ENCODE measurements at regions not wholly inside any gene's neighbourhood (a gene's known extent, or its start where the extent isn't known, plus 50 kb on each side); places are given as distances from the start of the nearest gene placed in this dataset.
"Not testable (repeated sequence)": the region's sequence is repeated elsewhere in the genome, so short reads cannot be mapped to it uniquely, and the experiment has no call there.

DNA sequence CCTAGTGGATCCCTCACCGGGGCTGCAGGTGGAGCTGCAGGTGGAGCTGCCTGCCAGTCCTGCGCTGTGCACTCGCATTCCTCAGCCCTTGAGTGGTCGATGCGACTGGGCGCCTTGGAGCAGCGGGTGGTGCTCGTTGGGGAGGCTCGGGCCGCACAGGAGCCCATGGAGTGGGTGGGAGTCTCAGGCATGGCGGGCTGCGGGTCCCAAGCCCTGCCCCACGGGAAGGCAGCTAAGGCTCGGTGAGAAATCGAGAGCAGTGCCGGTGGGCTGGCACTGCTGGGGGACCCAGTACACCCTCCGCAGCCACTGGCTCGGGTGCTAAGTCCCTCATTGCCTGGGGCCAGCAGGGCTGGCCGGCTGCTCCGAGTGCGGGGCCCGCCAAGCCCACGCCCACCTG, 351.8 kb upstream of the CITED2 start:
- TF ChIP-seq, protein P1, sequence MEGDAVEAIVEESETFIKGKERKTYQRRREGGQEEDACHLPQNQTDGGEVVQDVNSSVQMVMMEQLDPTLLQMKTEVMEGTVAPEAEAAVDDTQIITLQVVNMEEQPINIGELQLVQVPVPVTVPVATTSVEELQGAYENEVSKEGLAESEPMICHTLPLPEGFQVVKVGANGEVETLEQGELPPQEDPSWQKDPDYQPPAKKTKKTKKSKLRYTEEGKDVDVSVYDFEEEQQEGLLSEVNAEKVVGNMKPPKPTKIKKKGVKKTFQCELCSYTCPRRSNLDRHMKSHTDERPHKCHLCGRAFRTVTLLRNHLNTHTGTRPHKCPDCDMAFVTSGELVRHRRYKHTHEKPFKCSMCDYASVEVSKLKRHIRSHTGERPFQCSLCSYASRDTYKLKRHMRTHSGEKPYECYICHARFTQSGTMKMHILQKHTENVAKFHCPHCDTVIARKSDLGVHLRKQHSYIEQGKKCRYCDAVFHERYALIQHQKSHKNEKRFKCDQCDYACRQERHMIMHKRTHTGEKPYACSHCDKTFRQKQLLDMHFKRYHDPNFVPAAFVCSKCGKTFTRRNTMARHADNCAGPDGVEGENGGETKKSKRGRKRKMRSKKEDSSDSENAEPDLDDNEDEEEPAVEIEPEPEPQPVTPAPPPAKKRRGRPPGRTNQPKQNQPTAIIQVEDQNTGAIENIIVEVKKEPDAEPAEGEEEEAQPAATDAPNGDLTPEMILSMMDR (IDR thresholded peaks at IDR 0.05; ENCODE audit: poor library complexity, severe bottlenecking), result not testable (repeated sequence)
- TF ChIP-seq RAD21 (conservative IDR thresholded peaks at IDR 0.05); EZH2 (IDR thresholded peaks at IDR 0.05; ENCODE audit: borderline replicate concordance, insufficient read depth, low read length, poor library complexity, severe bottlenecking); POLR2AphosphoS5 (IDR thresholded peaks at IDR 0.05); TAF1 (IDR thresholded peaks at IDR 0.05; ENCODE audit: low read depth); EP300 (conservative IDR thresholded peaks at IDR 0.05; ENCODE audit: poor library complexity, severe bottlenecking): not testable (repeated sequence)
- TF ChIP-seq, protein P2, sequence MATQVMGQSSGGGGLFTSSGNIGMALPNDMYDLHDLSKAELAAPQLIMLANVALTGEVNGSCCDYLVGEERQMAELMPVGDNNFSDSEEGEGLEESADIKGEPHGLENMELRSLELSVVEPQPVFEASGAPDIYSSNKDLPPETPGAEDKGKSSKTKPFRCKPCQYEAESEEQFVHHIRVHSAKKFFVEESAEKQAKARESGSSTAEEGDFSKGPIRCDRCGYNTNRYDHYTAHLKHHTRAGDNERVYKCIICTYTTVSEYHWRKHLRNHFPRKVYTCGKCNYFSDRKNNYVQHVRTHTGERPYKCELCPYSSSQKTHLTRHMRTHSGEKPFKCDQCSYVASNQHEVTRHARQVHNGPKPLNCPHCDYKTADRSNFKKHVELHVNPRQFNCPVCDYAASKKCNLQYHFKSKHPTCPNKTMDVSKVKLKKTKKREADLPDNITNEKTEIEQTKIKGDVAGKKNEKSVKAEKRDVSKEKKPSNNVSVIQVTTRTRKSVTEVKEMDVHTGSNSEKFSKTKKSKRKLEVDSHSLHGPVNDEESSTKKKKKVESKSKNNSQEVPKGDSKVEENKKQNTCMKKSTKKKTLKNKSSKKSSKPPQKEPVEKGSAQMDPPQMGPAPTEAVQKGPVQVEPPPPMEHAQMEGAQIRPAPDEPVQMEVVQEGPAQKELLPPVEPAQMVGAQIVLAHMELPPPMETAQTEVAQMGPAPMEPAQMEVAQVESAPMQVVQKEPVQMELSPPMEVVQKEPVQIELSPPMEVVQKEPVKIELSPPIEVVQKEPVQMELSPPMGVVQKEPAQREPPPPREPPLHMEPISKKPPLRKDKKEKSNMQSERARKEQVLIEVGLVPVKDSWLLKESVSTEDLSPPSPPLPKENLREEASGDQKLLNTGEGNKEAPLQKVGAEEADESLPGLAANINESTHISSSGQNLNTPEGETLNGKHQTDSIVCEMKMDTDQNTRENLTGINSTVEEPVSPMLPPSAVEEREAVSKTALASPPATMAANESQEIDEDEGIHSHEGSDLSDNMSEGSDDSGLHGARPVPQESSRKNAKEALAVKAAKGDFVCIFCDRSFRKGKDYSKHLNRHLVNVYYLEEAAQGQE (IDR thresholded peaks at IDR 0.05; ENCODE audit: borderline replicate concordance), result not testable (repeated sequence)

Measured in neural cell (in vitro differentiated cells).